EL (cell line): ENCODE measurements at regions not wholly inside any gene's neighbourhood (a gene's known extent, or its start where the extent isn't known, plus 50 kb on each side); places are given as distances from the start of the nearest gene placed in this dataset.

Experiments used
- DNase-seq: peaks from one replicate; pipeline ENCODE4 v3.0.0-alpha.2; 2016

DNA sequence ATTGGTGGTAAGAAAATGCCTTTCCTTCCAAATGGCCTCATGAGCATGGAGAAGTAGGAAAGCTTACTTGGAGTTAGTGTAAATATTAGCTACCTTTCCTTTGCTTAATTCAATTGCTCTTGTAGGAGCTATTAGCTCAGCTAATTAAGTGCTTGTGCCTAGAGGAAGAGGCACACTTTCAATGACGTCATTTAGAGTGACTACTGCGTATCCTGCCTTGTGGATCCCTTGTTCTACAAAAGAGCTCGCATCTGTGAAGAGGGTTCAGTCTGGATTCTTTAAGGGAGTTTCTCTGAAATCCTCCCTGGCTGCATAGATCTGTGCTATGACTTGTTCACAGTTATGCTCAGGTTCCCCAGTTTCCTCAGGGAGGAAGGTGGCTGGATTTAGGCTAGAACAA, 122.5 kb upstream of the SPHKAP start:
- DNase-seq = no peak

DNA sequence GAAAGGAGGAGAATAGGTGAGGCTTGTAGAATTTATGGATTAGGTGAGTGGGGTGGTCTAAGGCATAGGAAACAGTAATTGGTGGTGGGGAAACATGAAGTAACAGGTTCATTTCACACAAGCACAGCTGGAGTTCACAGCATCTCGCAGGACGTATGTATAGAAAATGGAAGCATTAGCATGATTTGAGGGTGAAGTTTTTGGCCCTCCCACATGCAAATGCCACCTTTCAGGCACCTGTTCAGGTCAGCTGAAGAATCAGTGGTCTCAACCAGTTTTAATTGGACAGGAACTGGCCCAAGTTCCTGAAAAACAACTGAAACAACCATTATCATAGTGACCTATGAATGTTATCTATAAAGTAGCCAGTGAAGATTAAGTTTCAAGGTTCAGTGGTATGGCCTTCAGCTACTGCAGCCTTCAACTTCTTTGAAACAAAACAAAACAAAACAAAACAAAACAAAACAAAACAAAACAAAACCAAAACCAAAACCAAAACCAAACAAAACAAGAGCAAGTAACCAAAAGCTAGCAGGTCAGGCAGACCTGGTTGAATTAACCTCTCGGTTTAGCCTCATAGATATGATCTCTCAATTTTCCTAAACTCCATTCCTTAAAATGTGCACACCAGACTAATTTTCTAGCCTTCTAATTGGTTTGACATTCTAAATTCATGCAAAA, 102.1 kb upstream of the SPHKAP start:
- DNase-seq = no peak

DNA sequence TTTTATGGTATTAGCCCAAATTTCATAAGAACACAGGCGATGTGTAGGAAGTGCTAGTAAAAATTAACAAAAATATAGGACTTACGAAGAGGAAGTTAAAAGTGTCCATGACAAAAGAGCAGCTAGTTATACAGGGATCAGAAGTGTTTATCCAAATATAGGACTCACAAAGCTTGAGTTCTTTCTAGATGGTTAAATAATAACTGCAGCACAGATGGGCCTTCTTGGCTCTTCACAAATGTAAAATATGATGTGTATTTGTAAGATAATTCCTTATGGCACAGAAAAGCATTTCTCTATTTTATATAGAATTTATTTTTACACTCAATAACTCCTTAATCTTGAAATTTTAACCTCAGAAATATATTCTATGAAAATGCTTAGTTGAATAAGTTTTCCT, 100.9 kb upstream of the SPHKAP start:
- DNase-seq = no peak

DNA sequence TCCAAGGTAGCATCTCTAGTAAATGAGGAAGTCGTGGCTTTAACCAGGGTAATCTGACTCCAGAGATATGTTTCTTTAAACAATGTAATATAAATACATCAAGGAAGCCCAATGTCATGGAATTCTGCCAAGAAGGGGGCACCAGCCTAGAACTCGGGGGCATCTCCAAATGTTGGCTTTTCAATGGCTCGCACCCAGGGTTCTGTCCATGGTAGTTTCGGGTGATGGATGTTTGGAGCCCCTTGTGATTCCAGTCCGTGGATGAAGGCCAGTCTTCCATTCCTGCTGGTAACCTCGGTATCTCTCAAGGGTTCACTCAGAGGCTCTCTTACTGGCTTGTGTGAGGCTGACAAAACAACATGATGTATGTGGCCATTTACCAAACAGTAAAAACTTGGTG, 91.7 kb upstream of the SPHKAP start:
- DNase-seq = no peak

DNA sequence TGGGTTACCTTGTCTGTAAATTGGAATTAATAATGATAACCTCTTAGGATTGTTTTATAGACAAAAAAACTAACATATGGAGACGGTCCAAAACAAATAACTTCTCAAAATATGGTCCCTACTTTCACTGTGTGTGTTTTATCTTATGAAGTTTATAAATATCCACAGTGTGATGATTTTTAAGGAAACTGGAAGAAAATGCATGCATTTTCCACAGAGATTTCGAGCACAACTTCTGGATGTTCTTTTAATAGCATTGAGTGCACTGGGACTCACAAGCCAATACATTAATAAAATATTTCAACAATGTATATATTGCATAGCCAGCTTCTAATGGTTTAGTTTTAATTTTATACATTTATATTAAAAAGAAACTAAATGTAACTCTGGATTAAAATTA, 87.9 kb upstream of the SPHKAP start:
- DNase-seq = no peak

DNA sequence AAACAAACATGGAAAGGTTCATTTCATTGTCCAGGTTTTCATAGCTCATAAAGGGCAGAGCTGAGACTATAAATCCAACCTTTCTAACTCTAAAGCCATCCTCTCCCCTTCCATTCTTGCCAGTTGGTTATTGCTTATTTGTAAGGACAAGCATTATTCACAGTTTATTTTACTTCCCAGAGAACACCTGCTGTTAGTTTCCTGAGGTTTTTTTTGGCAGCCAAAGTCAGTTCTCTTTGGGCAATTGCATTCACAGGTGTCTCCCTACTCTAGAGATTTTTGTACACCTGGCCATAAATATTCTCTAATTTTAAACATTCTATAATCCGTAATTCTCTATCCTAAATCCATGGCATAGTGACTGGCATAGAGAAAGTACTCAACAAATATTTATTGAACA, 87.3 kb upstream of the SPHKAP start:
- DNase-seq = no peak

DNA sequence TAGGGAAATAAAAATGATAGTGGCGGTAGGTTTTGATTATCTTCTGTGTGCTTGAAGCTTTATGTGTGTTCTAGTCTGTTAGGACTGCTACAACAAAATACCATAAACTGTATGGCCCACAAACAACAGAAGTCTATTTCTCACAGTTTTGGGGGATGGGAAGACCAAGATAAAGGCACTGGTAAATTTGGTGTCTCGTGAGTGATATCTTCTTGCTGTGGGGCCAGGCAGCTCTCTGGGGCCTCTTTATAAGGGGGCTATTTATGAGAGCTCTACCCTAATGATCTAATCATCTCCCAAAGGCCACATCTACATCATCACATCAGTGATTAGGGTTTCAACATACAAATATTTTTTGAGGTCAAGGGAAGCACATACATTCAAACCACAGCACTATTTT, 86.8 kb upstream of the SPHKAP start:
- DNase-seq = no peak

DNA sequence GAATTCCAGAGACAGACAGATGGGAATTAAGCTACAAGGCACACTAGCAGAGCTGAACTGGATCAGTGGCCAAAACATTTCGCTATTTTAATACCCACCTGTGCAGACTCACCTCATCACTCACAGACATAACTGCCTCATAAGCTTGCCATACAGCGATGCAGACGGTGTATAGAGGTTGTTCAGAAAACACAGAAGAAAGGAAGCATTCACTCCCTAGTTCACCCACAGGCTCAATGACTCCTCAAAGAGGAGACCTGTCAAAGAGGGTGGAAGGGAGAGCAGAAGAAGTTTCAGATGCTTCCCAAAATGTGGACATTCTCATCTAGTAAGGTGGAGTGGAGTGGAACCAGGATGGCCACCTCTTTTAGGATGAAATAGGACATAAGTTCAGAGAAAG, 81.7 kb upstream of the SPHKAP start:
- no peak for DNase-seq

DNA sequence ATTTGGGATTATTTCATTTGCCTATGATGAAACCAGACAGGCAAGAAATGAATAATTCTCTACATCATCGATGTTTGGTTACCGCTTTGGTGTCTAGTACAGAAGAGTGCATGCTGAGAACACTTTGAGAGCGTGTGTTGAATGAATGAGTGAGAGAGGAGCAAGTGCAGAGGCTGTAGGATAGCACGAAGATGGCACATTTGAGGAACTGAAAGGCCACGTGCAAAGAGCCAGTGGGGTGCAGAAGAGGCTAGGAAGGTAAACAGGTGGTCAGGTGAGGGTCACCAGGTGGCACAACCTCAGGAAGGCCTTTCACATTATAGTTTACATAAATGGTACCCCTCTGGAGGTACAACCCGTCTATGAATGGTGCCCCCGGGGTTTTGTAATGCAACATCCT, 80.1 kb upstream of the SPHKAP start:
- no peak for DNase-seq

DNA sequence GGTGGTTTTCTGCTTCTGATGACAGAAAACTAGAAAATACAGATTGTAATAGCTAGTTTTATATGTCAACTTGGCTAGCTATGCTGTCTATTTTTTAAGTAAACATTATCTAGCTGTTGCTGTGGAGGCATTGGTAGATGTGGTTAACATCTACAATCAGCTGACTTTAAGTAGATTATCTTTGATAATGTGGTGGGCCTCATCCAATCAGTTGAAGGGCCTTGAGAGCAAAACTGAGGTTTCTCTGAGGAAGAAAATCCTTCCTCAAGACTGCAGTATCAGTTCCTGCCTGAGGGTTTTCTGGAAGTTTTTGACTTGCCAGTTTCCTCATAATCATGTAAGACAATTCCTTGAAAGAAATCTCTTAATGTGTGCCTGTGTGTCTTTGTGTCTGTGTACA, 75.9 kb upstream of the SPHKAP start:
- DNase-seq = no peak

DNA sequence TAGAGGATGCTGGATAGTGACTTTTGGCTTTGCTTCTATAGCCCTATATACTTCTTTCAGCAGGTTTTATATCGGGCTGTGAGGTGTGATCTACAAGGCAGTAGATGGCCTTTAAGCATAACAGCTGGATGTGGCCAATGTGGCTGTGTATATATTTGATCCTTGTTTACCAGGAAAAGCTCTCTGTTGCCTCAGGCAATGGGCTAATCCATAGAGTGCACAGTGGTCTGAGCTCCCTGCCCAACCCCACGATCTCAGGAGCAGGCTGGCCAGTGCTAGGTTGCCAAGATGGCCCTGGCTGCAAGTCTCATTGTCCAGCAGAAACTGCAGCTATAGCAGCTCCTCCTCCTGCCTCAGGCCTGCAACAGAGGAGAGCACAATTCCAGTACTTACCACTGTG, 72.3 kb upstream of the SPHKAP start:
- no peak for DNase-seq

DNA sequence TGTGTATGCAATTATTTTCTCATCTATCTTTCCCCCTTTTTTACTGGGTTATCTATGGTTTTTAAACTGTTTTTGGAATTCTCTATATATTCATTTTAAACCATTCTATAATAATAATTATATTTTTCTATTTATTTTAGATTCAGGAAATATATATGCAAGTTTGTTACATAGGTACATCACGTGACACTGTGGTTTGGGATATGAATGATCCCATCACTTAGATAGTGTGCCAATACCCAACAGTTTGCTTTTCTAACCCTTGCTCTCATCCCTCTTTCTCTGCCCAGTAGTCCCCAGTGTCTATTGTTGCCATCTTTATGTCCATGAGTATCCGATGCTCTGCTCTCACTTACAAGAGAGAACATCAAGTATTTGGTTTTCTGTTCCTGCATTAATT, 65.8 kb upstream of the SPHKAP start:
- no peak for DNase-seq

DNA sequence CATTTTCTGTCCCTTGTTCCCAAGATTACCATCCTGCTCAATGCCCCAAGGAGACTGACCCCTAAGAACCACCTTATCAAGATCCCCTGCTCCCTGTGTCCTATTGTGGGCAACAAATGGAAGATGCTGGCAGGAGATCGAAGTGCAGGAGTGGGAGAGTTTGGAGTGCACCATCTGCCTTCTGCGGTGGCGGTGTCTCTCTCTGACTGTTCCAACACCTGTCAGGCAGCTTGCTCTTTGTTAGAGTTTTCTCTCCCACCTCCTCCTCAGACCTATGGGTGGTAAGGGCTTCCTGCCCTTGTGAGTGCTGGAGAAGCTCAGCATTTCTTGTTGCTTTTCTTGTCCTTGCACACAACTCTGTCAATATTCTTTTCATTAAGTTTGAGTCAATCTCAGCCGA, 64.1 kb upstream of the SPHKAP start:
- DNase-seq = no peak

DNA sequence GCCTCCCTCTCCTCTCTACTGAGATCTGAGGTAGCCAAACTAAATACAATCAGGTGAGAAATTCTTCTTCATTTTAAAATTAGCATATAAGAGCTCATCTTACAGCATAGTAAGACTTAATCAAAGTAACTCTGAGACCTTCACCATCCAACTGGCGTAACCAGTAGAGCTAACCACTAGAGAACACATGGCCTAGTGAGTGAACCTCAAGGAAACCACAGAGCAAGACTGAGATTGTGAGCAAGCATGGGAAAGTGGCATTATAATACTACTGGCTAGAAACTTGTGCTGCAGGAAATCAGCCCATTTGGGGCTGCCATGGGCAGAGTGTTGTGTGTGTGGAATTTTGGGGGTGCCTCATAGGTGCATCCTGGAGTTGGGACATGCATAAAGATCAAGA, 61.1 kb upstream of the SPHKAP start:
- no peak for DNase-seq

DNA sequence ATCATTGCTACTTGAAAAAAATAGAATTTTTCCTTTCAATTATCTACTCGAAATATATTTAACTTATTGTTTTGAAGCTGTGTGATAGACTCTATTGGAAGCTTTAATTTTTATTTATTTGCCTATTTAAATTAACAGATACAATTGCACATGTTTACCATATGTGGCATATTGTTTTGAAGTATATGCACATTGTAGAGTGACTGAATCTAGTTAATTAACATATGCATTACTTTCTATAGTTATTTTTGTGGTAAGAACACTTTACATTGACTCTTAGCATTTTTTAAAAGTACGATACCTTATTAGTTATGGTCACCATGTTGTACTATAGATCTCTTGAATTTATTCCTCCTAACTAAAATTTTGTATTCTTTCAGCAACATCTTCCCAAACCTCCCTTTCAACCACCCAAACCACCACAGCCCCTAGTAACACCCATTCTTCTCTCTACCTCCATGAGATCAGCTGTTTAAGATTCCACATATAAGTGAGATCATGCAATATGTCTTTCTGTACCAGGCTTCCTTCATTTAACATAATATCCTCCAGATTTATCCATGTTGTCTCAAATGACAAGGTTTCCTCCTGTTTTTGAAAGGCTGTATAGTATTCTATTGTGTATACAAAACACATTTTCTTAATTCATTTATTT, 58.5 kb upstream of the SPHKAP start:
- DNase-seq = no peak

DNA sequence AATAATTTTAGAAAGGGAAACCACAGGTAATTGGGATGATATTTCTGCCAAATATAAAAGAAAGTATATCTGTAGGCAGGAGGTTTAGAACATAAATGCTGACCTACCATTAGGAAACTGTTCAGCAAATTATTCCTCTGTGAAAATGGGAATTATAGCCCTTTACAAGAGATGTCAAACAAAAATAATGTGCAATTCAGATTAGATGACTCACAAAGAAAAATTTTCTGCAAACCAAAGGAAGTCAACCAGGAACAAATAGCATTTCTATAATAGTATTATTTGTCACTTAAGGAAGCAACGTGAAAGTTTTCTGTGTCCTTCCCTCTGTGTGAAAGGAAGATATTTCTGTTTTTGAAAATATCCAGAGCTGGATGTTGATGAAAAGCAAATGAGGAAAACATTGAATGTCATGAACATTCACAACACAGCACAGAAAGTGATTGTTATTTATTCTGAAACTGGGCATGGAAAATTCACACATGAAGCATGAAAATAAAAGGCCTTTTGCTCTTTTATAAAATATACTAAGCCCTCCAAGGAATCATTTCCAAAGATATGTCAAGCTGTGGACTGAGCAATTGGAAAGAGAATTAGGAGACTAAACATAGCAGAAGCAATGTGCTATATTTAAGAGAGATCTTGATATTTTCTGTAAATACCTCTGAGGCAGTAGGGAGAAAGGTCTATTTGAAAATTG, 57.9 kb upstream of the SPHKAP start:
- peak; percentile 7 for DNase-seq
